NCI-H2196 (cell line): ENCODE measurements at regions not wholly inside any gene's neighbourhood (a gene's known extent, or its start where the extent isn't known, plus 50 kb on each side); places are given as distances from the start of the nearest gene placed in this dataset.

Experiments
- DNase-seq: peaks from one replicate; lab custom pipeline; 2025; ENCODE audit not compliant: unreplicated experiment; lab: John Stamatoyannopoulos, UW

DNA sequence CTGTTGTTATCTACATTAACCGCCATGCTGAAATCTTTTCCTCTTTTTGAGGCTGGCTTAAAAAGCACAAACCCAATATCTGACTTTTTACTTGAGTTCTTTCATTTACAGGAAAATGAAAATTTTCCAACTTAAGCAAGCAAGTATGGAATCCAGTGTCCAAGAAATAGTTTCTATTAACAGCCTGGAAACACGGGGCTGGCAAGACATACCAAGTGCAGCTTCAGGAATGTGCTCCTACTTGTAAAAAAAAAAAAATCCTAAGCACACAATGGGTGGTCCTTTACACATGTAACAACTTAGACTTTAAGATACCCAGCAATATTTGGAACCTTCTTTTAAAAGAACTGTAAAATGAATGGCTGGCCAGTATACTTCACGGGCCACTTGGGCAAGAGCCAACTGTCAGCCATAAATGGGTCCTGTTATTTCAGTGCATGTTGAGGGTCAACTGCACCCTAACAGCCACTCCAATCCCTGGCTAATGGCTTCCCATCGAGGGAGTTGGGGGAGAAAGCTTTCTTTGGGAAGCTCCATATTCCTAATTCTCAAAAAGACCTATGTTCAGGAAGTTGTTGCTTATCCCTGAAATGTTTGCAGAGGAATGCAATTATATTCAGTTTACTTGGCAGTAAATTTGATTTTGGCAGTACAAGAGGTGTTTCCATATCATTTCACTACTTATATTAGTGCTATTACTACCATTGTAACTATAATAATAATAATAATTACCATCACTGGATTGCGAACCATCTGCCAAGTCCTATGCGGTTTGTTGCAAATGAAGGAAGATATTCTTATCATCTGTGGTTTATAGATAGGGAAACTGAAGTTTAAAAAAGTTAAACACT, 236.4 kb upstream of the TMEM72 start:
- no peak for DNase-seq

DNA sequence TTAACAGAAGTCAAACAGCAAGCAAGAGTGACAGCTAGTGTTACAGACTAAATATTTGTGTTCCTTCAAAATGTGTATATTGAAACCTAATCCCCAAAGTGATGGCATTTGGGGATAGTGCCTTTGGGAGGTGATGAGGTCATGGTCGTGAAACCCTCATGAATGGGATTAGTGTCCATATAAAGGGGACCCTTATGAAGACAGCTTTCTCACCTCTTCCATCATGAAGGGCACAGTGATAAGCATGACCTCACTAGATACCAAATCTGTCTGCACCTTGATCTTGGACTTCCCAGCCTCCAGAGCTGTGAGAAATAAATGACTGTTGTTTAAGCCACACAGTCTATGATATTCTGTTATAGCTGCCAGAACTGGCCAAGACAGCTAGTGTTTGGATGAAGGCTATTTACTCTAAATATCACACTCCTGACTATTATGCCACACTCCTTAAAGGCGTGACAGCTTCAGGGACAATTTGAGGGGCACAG, 235.7 kb upstream of the TMEM72 start:
- DNase-seq, result no peak

DNA sequence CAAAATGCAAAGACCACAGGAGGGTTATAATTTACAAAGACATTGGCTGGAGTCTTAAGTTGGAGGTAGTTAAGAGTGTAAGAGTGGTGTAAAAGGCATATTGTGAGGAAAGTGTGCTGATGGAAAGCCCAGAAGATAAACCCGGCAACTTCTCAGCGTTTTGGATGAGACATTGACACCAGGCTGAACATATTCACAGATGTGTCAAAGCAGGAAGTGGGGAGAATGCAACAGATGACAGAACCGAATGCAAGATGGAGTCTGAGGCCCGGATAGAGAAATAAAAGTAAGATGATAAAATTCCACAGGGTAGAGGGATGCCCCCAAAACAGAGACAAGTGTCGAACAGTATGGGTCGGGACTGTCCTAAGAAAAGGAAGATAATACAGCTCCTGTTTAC, 230.4 kb upstream of the TMEM72 start:
- DNase-seq, result no peak

DNA sequence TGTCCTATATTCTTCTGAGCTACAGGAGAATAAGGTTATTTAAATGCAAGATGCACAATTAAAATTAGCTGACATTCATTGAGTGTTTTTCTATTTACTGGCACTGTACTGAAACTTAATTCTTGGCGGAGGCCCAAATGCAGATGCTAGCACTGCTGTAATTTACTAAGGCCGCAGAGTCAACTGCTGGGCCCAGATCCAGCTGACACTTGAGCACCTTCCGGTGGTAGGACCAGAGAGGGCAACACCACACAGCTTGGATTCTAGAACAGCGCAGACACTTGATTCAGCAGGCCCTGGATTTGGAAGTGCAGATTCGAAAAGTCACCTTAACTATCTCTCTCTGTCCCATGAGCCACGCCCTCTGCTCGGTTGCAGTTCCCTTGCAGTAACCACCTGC, 228.6 kb upstream of the TMEM72 start:
- no peak for DNase-seq

DNA sequence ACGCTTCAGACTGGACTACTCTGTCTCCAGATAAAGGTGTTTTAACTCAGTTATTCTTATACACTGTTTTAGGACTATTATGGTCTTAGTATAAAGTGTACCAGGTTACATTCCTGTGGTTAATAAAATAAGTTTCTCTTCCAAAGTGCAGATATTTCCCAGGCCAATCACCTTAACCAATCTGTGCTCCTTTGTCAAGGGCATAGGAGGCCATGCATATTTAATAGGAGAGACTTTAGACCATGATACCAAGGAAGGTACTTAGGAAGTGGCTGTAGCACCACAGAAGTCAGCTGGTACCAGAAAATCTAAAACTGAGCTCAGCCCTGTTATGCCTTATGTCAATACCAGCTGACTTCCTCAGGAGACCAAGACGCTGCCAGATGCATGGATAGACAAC, 226.5 kb upstream of the TMEM72 start:
- no peak for DNase-seq

DNA sequence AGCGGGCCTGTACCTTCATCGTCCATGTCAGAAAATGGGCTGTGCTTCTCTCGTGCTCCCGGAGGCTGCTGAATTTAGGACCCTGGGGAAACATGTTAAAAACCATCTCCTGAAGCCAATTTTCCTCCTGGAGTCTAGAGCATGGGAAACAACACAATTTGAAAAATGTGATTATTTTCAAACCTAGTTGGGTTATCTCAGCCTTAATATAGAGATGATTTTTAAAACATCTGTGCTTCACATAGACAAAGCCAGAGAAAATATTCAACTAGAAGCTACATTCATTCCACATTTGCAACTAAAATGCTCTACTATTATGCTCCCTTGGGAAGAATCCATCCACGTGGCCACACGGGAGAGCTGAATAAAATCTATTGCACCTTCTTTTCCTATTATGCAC, 225.9 kb upstream of the TMEM72 start:
- no peak for DNase-seq

DNA sequence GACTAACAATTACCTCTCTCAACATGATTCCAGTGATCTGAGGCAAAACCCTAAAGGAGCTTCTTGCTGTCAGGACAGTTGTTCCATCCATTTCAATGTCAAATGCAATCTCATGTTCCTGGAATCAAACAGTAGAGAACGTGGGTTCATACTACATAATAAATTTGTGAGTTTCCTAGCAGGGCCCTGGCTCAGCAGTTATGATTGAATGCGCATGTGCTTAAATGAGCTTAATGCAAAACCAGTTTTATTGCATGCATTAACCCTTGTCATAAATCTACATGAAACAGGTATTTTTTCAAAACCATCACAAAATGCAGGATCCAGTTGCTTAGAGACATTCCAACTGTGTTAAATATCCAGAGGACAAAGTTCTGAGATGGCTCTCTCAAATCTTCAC, 225.4 kb upstream of the TMEM72 start:
- DNase-seq, result no peak

DNA sequence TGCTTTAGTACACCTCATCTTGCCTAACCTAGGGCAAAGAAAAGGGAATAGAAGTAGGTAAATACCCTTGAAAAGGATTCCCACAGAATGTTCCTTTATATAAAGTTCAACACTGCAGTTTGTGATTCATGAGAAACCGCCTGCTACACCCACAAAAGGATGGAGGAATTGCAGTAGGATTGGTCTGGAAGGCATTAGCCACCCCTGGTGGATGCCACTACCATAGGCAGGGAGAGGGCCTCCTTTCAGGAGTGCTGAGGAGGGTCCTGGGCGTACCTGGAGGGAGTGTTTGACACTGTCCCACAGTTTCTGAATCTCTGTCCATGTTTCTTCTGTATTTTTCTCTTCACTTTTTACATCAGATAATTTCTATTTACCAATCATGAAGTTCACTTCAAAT, 221.8 kb upstream of the TMEM72 start:
- no peak for DNase-seq

DNA sequence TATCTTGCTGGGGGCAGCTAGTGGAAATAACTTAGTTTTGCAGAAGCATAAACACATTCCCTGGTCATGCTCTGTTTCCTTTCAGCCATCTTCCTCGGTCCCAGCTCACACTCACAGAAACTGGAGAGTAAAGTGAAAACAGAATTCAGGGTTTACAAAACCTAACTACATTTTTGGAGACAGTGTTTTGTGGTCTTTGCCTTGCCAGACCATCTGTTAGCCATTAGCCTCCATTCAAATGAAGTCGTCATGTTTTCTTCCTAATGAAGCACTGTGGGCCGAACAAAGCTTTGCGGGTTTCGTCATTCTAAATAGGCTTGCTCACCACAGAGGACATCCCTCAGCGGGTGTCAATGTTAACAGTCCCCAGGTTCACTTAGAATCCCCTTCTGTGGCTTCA, 214.6 kb upstream of the TMEM72 start:
- DNase-seq, result no peak

DNA sequence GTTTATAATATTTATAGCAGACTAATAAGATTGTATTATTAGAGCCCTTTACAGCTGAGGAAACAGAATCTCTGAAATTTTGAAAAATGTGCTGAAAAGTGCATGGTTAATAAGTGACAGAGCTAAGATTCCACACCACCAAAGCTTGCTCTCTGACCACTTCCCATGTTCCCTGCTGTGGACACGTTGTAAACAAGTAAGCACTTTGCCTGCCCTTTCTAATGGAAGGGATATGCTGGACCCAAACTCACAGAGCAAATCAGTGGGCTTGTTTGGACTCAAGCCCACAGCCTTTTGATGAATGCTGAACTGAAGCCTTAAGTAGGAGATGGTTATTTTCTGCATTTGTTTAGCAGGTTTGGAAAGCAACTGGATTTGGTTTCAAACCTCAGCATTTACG, 214.0 kb upstream of the TMEM72 start:
- DNase-seq, result no peak

DNA sequence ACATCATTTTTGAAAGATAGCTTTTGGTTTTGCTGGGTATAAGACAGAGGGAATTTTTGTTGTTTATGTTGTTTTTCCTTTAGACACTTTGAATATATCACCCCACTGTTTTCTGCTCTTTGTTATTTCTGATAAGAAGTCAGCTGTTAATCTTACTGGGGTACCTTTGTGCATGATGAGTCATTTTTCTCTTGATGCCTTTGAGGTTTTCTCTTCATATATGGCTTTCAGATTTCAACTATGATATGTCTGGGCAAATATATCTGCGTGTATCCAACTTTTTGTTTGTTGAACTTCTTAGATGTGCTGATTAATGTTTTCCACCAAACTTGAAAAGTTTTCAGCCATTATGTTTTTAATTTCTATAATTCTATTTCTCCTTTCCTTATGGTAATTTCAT, 208.6 kb upstream of the TMEM72 start:
- no peak for DNase-seq

DNA sequence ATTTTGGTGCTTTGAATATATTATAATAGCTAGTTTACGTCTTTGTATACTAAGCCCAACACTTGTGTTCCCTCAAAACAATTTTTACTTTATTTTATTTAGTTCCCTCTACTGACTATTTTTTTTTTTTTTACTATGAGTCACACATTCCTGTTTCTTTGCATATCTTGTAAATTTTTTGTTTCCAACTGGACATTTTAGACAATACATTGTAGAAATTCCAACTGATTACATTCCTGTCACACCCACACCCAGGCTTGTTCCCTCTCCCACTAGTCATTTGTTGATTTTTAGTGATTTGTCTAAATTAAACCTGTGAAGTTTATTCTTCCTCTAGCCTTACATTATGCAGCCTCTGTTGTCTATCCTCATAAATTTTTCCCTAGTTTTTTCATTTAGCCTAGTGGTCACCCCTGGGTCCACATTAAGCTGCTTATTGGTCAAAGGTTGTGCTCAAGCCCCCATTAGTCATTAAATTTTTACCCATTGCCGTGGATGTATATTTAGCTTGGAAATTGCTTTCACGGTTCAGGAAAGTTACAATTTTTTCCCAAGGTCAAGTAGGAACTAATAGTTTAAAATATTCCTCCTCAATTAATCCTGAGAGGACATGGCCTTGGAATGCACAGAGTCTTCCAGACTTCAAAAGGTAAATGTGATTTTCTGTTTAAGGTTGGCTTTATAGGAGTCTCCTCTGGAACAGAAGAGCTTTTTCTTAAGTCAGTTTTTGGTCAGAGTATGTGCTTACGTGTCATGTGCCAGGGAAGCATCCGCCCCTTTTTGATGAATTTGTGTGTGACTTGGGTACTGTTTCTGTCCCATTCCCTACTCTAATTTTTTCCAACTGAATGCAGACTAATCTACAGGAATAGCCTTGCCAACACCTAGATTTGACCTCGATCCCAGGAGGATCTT, 207.6 kb upstream of the TMEM72 start:
- DNase-seq, result no peak

DNA sequence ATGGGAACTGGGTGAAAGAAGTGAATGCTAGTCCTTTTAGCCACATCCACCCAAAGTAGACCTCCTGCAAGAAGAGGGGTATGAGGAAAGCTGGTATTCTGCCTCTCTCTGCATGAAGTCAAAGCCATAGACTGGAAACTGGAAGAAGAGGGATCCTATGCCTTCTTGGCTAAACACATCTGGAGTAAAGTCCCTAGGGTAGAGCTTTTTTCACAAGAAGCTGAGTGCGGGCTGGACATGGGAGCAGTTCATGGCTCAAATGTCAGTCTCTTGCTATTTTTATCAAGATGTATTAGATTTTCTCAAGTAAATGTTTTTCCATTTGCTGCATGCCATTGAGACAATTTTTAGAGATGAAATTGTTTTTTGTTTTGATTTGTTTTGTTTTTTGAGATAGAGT, 206.5 kb upstream of the TMEM72 start:
- no peak for DNase-seq

DNA sequence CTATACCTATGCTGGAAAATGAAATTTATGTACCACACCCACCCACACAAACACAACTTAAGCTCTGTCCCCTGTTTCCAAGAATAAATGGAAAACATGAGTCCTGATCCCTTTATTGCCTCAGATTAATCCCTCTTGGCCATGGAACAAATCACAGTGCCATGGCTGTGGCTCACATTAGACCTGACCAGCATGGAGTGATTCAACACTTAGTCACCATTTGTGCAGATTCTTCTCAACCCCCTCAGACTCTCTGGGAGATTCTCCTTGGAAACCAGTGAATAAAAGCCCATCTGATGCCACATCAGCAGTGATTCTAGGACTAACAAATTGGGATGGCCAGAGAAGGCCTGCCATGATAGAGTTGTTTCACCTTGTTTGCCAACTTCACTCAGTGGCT, 204.4 kb upstream of the TMEM72 start:
- no peak for DNase-seq

DNA sequence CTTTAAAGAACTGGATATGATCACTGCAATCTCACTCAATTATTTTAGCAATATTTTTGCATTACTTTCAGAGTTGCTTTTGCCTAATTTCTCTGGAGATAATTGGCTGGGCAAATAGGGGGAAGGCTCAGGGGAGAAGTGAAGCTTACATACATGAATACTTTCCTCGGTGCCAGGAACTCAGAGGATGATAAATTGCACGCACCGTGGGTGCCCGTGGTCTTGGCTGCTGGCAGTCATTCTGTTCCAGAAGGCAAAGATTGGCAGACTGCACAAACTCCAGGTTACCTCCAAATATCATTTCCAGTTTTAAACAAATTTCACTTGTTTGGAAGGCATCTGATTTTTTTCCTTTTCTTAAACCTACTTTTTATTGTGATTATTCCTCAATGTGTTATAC, 197.8 kb upstream of the TMEM72 start:
- DNase-seq, result no peak

DNA sequence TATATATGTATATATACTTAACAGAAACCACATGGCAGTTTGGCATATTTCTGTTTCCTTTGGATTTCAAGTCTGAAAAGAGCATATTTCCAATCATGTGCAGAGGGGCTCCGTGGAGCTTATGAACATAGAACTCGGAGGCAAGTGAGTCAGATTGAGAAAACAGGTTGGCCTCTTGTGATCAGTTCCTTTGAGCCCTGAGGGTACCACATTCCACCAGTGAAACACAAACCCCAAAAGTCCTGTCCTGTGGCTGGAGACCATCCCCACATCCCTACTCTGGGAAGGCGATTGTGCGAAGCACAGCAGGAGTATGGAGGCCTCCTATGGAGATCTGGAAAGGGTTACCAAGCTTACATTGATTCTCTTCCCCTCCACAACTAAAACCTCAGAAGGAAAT, 196.7 kb upstream of the TMEM72 start:
- no peak for DNase-seq

DNA sequence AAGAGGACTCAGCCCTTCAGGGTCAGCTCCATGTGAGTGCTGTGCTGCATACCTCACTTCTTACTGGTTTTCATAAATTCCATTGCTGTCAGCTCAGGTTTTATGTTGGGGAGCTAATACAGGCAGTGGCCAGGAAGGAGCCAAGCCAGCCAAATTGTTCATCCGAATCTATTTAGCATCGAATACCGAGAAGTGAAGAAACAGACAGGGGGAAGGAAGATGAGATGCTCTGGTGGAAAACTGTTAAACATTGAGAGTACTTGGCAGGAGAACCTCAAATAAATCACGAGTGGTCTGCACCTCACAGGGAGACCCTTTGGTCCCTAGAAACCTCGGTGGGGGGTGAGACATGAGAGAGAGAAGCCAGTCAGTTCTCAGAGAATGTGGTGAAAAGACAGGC, 196.0 kb upstream of the TMEM72 start:
- no peak for DNase-seq

DNA sequence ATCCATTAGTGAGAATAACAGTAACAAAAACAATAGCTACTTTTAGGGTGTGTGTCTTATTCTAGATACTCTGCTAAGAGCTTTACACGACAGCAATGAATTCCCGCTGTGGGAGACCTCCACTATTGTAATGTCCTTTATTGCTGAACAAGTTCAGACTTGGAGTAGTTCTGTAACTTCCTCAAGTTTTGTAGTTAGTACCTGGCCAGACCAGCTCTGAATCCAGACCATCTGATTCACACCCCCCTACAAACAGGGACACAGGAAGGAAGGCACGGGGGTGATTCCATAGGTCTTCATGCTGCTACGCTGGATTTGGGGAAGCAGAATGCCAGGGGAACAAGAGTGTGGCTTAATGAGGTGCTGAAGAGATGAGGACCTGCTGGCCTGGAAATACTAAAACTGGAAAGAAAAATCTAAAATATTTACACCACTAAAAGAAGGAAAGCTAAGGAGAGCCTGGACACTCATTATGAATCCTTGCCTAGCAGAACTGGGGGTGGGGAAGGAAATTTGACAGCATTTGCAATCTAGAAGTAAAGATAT, 194.6 kb upstream of the TMEM72 start:
- DNase-seq, result no peak

DNA sequence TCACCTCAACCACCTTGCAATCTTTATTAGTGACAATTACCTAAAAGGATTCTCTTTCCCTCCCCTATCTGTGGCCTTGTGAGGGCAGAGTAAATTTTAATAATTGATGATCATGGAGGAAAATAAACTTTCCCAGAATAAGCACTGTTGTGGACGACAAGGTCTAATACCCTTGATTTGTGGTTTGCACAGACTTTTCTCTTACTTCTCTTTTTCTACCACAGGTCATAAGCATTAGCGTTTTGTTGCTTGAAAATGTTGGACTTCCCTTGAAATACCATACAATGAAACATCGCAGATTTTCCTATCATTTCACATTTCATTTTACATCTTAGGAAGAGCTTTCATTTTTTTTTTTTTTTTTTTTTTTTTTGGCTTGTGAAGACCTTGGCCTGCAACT, 188.1 kb upstream of the TMEM72 start:
- DNase-seq, result no peak

DNA sequence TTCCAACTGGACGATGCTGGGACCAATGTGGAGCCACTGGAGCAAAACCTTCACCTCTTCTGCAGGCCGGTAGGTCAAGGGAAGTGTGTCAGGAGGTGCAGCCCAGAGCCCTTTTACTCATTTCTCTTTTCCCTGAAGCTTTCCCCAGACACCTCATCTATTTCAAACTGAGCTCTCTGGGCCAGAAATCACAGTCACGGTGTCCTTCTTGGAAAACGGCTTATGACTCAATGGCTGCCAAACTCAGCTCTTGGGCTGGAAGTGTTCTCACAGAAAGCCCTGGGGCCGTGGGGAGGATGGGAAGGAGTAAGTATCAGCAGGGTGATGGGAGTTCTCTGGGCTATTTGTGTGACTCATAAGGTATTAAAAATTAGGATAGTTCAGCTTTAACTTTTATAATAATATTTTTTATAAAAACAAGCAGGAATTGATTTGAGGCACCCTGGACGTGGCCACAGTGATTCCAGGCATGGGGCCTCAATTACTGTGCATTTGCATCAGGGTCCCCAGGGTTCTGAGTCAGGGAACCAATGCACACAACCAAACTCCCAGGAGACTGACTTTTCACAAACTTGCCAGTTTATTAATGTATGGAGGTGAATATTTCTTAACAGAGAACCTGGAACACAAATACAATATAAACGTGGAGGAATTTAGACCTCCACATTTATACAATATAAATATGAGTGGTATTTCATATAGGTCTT, 187.4 kb upstream of the TMEM72 start:
- no peak for DNase-seq
